ENCODE measurements at regions not wholly inside any gene's neighbourhood (a gene's known extent, or its start where the extent isn't known, plus 50 kb on each side); places are given as distances from the start of the nearest gene placed in this dataset.

DNA sequence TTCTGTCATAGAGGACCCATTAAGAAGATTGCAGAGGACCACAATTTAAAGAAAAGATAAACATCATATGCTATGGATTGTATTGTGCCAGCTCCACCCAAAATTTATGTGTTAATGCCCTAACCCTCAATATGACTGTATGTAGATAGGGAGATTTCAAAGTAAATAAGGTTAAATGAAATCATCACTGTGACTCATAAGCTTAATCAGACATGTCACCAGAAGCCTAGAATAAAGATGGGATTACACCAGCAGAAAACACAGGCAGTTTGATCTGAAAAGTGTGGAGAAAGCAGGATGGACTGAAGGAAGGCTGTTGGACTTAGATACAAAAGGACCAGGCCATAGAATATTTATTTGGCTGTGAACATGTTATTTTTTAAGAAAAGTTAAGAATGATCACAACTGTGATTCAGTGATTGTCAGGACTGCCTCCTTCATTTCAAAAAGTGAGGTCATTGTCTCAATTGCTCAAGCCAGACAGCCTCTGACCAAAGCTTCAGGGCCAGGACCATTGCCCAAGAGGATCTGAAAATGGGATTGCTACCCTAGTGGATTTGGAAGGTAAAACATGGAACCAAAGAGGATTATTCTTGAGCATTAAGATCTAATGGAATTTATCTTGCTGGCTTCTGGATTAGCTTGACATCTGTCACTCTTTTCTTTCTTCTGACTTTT lies 270.8 kb upstream of the POM121L12 start:
- TF ChIP-seq, protein P1, sequence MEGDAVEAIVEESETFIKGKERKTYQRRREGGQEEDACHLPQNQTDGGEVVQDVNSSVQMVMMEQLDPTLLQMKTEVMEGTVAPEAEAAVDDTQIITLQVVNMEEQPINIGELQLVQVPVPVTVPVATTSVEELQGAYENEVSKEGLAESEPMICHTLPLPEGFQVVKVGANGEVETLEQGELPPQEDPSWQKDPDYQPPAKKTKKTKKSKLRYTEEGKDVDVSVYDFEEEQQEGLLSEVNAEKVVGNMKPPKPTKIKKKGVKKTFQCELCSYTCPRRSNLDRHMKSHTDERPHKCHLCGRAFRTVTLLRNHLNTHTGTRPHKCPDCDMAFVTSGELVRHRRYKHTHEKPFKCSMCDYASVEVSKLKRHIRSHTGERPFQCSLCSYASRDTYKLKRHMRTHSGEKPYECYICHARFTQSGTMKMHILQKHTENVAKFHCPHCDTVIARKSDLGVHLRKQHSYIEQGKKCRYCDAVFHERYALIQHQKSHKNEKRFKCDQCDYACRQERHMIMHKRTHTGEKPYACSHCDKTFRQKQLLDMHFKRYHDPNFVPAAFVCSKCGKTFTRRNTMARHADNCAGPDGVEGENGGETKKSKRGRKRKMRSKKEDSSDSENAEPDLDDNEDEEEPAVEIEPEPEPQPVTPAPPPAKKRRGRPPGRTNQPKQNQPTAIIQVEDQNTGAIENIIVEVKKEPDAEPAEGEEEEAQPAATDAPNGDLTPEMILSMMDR (IDR thresholded peaks at IDR 0.05; ENCODE audit: low read depth, low read length): no peak
- H3K4me3 ChIP-seq (ENCODE audit: low read depth, low read length): no peak overlapping the region

DNA sequence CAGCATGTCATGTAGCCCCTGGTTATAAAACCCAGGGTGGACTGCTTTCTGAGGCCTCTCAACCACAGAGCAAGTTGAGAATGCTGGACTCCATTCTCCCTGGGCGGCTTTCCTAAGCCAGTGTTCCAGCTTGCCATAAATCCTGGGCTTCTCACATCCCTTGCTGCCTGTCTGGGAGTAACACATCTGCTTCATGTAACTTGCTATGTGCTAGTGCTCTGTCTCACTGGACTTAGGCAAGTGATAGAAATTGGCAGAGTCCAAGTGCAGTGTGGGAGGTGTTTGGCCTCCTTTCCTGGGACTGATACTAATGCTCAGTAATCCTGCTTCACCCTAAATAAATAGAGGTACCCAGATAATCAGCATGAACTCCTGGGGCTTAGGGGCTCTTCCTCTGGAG lies 277.1 kb upstream of the POM121L12 start:
- TF ChIP-seq, protein P1 (IDR thresholded peaks at IDR 0.05; ENCODE audit: low read depth, low read length): no peak
- H3K4me3 ChIP-seq (ENCODE audit: low read depth, low read length): no peak overlapping the region

DNA sequence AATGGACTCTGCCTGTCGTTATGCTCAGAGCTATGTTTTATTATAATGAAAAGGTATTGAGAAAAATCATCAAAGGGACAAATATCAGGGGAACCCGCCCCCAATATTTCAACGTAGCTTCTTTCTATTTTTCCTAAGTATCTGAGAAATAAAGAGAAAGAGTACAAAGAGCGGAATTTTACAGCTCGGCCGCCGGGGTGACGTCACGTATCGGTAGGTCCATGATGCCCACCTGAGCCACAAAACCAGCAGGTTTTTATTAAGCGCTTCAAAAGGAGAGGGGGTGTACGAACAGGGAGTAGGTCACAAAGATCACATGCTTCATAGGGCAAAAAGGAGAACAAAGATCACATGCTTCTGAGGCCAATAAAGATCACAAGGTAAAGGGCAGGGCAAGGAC lies 281.6 kb upstream of the POM121L12 start:
- TF ChIP-seq, protein P1 (IDR thresholded peaks at IDR 0.05; ENCODE audit: low read depth, low read length): no peak
- H3K4me3 ChIP-seq (ENCODE audit: low read depth, low read length): no peak overlapping the region

DNA sequence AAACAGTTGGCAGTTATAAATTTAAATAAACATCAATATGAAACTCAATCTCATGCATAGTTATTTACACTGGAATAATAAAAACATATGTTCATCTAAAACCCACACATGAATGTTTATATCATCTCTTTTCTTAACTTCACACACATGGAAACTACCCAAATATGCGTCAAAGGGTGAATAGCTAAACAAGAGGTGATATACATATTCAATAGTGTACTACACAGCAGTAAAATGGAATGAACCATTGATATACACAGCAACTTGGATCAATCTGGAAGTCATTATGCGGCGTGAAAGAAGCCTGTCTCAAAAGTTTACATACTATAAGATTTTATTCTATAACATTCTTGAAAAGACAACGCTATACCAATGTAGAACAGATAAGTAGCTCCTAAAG lies 282.5 kb upstream of the POM121L12 start:
- TF ChIP-seq, protein P1 (IDR thresholded peaks at IDR 0.05; ENCODE audit: low read depth, low read length): no peak
- no peak overlapping the region for H3K4me3 ChIP-seq (ENCODE audit: low read depth, low read length)

DNA sequence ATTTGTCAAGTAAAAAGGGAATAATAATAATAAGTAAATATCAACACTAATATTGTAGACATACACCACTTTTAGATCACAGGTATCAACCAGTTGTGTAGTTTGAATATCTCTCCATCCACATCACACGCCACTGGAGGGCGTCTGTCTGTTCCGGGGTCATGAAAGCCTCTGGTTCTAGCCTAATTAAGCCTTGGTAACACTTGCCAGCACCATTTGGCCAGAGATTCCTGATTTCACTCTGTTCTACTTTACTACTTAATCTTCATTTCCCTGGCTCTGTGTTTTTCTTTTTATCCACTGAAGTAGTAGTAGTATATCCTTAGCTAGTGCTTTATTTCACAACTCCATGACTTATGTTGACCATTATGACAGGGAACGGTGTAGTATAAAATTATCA lies 285.6 kb upstream of the POM121L12 start:
- TF ChIP-seq, protein P1 (IDR thresholded peaks at IDR 0.05; ENCODE audit: low read depth, low read length): no peak
- no peak overlapping the region for H3K4me3 ChIP-seq (ENCODE audit: low read depth, low read length)

DNA sequence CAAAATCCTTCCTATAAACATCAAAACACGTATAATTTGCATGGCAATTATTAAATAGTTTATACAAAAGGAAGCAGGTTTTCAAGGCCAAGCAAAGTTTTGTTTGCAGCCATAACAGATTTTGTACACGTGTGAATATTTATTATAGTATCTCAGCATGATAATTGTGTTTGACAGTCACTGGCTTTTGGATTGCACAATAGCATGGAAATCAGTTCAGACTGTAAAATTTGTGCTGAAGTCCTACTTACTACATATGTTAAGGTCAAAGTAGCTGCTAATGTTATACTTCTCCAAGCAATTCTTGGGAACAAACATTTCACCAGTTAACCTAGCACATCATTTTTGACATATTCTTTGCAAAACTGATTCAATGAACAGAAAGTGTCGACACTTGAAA lies 287.6 kb upstream of the POM121L12 start:
- no peak overlapping the region for H3K4me3 ChIP-seq (ENCODE audit: low read depth, low read length)
- TF ChIP-seq, protein P1 (IDR thresholded peaks at IDR 0.05; ENCODE audit: low read depth, low read length): no peak

DNA sequence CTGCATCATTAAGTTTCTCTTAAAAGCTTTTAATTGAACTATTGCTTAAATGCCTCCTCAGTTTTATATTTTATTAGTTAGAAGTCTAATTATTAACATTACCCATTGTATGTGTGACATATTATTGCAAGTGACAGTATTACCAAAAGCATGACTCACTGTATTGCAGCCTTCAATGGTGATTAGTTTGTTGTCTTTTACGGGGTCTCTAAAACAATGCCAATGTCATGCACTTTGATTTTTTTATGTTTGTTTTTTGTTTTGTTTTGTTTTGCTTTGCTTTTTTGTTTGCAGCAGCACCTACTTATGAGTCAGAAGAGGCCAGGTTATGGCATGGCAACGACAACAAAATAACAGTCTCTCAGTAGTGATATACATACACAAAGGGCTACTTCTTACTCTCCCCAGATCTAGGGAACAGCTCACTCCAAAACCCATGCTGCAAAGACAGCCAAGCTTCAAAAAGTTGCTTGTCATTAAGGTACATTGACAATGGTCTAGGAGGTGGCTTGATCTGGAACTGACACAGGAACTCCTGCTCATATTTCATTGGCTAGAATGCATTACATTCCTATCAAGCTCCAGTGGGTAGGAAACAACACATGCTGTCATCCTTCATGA lies 293.7 kb upstream of the POM121L12 start:
- TF ChIP-seq, protein P1 (IDR thresholded peaks at IDR 0.05; ENCODE audit: low read depth, low read length): no peak

More for the DNA sequence above, 293.7 kb upstream of the POM121L12 start:
- no peak overlapping the region for H3K4me3 ChIP-seq (ENCODE audit: low read depth, low read length)
